ENCODE measurements at regions not wholly inside any gene's neighbourhood (a gene's known extent, or its start where the extent isn't known, plus 50 kb on each side); places are given as distances from the start of the nearest gene placed in this dataset.
"Not testable (repeated sequence)": the region's sequence is repeated elsewhere in the genome, so short reads cannot be mapped to it uniquely, and the experiment has no call there.

GRCh38 chr1:171397851-171398469 is 84.0 kb downstream of the FMO4 start:
- DNase-seq, result no peak

GRCh38 chr1:171403393-171403792 is 81.9 kb upstream of the PRRC2C start:
- DNase-seq, result no peak

GRCh38 chr1:171405391-171405714 is 80.0 kb upstream of the PRRC2C start:
- no peak for DNase-seq

GRCh38 chr1:171413557-171413956 is 71.8 kb upstream of the PRRC2C start:
- not testable (repeated sequence) for DNase-seq

- DNase-seq, result no peak
These were observed 66.8 kb upstream of the PRRC2C start for GRCh38 chr1:171418546-171418945.

- no peak for DNase-seq
These were observed 64.5 kb upstream of the PRRC2C start for GRCh38 chr1:171420810-171421209.

GRCh38 chr1:171421413-171422020 is 63.8 kb upstream of the PRRC2C start:
- no peak for DNase-seq

GRCh38 chr1:171422511-171422910 is 62.8 kb upstream of the PRRC2C start:
- DNase-seq, result no peak

- DNase-seq, result no peak
These were observed 60.8 kb upstream of the PRRC2C start for GRCh38 chr1:171424494-171424893.

- no peak for DNase-seq
These were observed 58.7 kb upstream of the PRRC2C start for GRCh38 chr1:171426645-171427044.

GRCh38 chr1:171427852-171428471 is 57.4 kb upstream of the PRRC2C start:
- DNase-seq, result no peak

GRCh38 chr1:171429137-171429536 is 56.2 kb upstream of the PRRC2C start:
- no peak for DNase-seq

GRCh38 chr1:171431994-171432393 is 53.3 kb upstream of the PRRC2C start:
- no peak for DNase-seq

GRCh38 chr1:171432473-171432872 is 52.9 kb upstream of the PRRC2C start:
- DNase-seq, result no peak

GRCh38 chr1:171433451-171433850 is 51.9 kb upstream of the PRRC2C start:
- DNase-seq, result no peak

GRCh38 chr1:171434717-171435346 is 50.5 kb upstream of the PRRC2C start:
- DNase-seq, result peak; percentile 8 to 52
